HCT116 (cell line): ENCODE measurements at regions not wholly inside any gene's neighbourhood (a gene's known extent, or its start where the extent isn't known, plus 50 kb on each side); places are given as distances from the start of the nearest gene placed in this dataset.

Experiments used
- ATAC-seq: fragments of 200-7000 bp; cut with Tn5 transposase; 2 replicates; pipeline ENCODE4 v1.9.1; 2020; ENCODE audit warnings: mild to moderate bottlenecking, moderate library complexity
- BruUV-seq: library from RNA; stranded (reverse); fragments of 400-500 nt; replicated peaks from 2 replicates; lab custom pipeline; 2021; lab: Mats Ljungman, UMichigan
- CTCF ChIA-PET: fragments of 300-600 bp; sonication (Branson Sonifier 250); formaldehyde crosslinking; loops from one replicate; lab custom pipeline; 2021; ENCODE audit warnings: antibody characterized with exemption; lab: Charles Lee
- POLR2A ChIA-PET: fragments of 300-600, 350-600 bp; sonication (Branson Sonifier 250); formaldehyde crosslinking; loops from one replicate; lab custom pipeline; 2021; ENCODE audit warnings: antibody characterized with exemption; lab: Charles Lee
- RAD21 ChIA-PET, 2 experiments: fragments of 300-600 bp; sonication (Branson Sonifier 250); formaldehyde crosslinking; loops; one replicate each; lab custom pipeline; 2023; ENCODE audit warnings: low total read pairs in 2 of 2; ENCODE audit not compliant: uncharacterized antibody in 2 of 2, unreplicated experiment in 2 of 2, low non-redundant PET in 1 of 2; lab: Charles Lee
- DNase-seq: peaks from one replicate; pipeline ENCODE4 v3.0.0-alpha.2; 2010; ENCODE audit warnings: low read depth, low spot score
- H2AFZ ChIP-seq: fragments of 200-600 bp; shearing (Covaris generic), sonication (generic); 2 replicates; pipeline ENCODE4 v1.6.1; 2017; ENCODE audit warnings: low read depth, mixed run types, mixed read lengths, antibody characterized with exemption, low read length; ENCODE audit not compliant: poor library complexity, severe bottlenecking
- H3K27ac ChIP-seq: 2 replicates; pipeline ENCODE4 v1.5.1; 2012; ENCODE audit warnings: low read depth, low read length
- H3K27me3 ChIP-seq: fragments of 200-600 bp; sonication (generic); 2 replicates; pipeline ENCODE4 v1.6.1; 2016; ENCODE audit warnings: mixed run types, low read length, mixed read lengths; ENCODE audit not compliant: insufficient read depth
- H3K36me3 ChIP-seq, 2 experiments: fragments of 200-500 bp in 1 of 2; fragments of 200-600 bp in 1 of 2; sonication (Bioruptor generic) in 1 of 2; sonication (generic) in 1 of 2; 2 replicates each; pipeline versions ENCODE4 v1.5.1 to v1.6.1; 2014 to 2016; ENCODE audit warnings: low read length in 2 of 2, inconsistent platforms in 1 of 2, mixed read lengths in 1 of 2, mixed run types in 1 of 2; ENCODE audit not compliant: insufficient read depth in 2 of 2, control insufficient read depth in 1 of 2
- H3K4me1 ChIP-seq, 2 experiments: fragments of 200-600 bp in 1 of 2; sonication (generic) in 1 of 2; 2 replicates each; pipeline versions ENCODE4 v1.5.1 to v1.6.1; 2012 to 2017; ENCODE audit warnings: low read length in 2 of 2, inconsistent platforms in 1 of 2, mild to moderate bottlenecking in 1 of 2, mixed read lengths in 1 of 2, mixed run types in 1 of 2, moderate library complexity in 1 of 2; ENCODE audit not compliant: insufficient read depth in 2 of 2, control insufficient read depth in 1 of 2
- H3K4me2 ChIP-seq: fragments of 200-600 bp; sonication (generic); 2 replicates; pipeline ENCODE4 v1.6.1; 2017; ENCODE audit warnings: mixed run types, low read length, mixed read lengths
- H3K4me3 ChIP-seq, 2 experiments: fragments of 200-600 bp in 1 of 2; sonication (generic) in 1 of 2; replicated peaks in 1 of 2; 2 replicates each; pipeline ENCODE4 v1.5.1; 2011 to 2016; ENCODE audit warnings: low read length in 2 of 2, control low read depth in 1 of 2, low read depth in 1 of 2, mild to moderate bottlenecking in 1 of 2, mixed read lengths in 1 of 2, mixed run types in 1 of 2
- H3K79me2 ChIP-seq: fragments of 200-600 bp; sonication (generic); 2 replicates; pipeline ENCODE4 v1.6.1; 2017; ENCODE audit warnings: mild to moderate bottlenecking, mixed run types, low read length, moderate library complexity, mixed read lengths; ENCODE audit not compliant: insufficient read depth
- H3K9ac ChIP-seq: fragments of 200-600 bp; sonication (generic); 2 replicates; pipeline ENCODE4 v1.6.1; 2016; ENCODE audit warnings: low read length, mixed read lengths
- H3K9me2 ChIP-seq: fragments of 200-600 bp; sonication (generic), shearing (Covaris generic); 2 replicates; pipeline ENCODE4 v1.6.1; 2017; ENCODE audit warnings: mixed run types, mild to moderate bottlenecking, moderate library complexity; ENCODE audit not compliant: insufficient read depth
- H3K9me3 ChIP-seq, 2 experiments: fragments of 200-500 bp in 1 of 2; fragments of 200-600 bp in 1 of 2; sonication (Bioruptor generic) in 1 of 2; sonication (generic) in 1 of 2; 2 replicates each; pipeline ENCODE4 v1.6.1; 2014 to 2017; ENCODE audit warnings: low read length in 2 of 2, mixed read lengths in 2 of 2, inconsistent platforms in 1 of 2, low read depth in 1 of 2, mild to moderate bottlenecking in 1 of 2, mixed run types in 1 of 2, moderate library complexity in 1 of 2; ENCODE audit not compliant: control insufficient read depth in 1 of 2, insufficient read depth in 1 of 2
- H4K20me1 ChIP-seq: fragments of 200-600 bp; sonication (generic), shearing (Covaris generic); 2 replicates; pipeline ENCODE4 v1.6.1; 2017; ENCODE audit warnings: mixed run types, mild to moderate bottlenecking, moderate library complexity; ENCODE audit not compliant: insufficient read depth
- ATF3 ChIP-seq: IDR thresholded peaks from 2 replicates; pipeline ENCODE4 v1.6.1; 2012
- CBX3 ChIP-seq: IDR thresholded peaks from 2 replicates; pipeline ENCODE4 v1.6.1; 2012; ENCODE audit warnings: low read depth
- CTCF ChIP-seq, 3 experiments: fragments of 200-600 bp in 1 of 3; sonication (generic) in 1 of 3; IDR thresholded peaks in 2 of 3; conservative IDR thresholded peaks in 1 of 3; 2 replicates each; pipeline ENCODE4 v1.5.1; 2012 to 2017; ENCODE audit warnings: low read depth in 2 of 3, low read length in 2 of 3, antibody characterized with exemption in 1 of 3, borderline replicate concordance in 1 of 3, control low read depth in 1 of 3, mild to moderate bottlenecking in 1 of 3, mixed read lengths in 1 of 3, mixed run types in 1 of 3, moderate library complexity in 1 of 3; ENCODE audit not compliant: insufficient read depth in 1 of 3
- ELF1 ChIP-seq: IDR thresholded peaks from 2 replicates; pipeline ENCODE4 v1.6.1; 2012; ENCODE audit warnings: low read depth, borderline replicate concordance
- FOSL1 ChIP-seq: IDR thresholded peaks from 2 replicates; pipeline ENCODE4 v1.6.1; 2012; ENCODE audit warnings: low read depth
- JUND ChIP-seq: IDR thresholded peaks from 2 replicates; pipeline ENCODE4 v1.6.1; 2012
- POLR2AphosphoS5 ChIP-seq: IDR thresholded peaks from 2 replicates; pipeline ENCODE4 v1.6.1; 2011; ENCODE audit warnings: mild to moderate bottlenecking, low read depth, low read length, moderate library complexity
- SIN3A ChIP-seq: IDR thresholded peaks from 2 replicates; pipeline ENCODE4 v1.6.1; 2012; ENCODE audit warnings: low read depth
- SP1 ChIP-seq: IDR thresholded peaks from 2 replicates; pipeline ENCODE4 v1.6.1; 2012; ENCODE audit warnings: low read depth
- SRF ChIP-seq: IDR thresholded peaks from 2 replicates; pipeline ENCODE4 v1.6.1; 2012; ENCODE audit warnings: low read depth
- TCF7L2 ChIP-seq: IDR thresholded peaks from 2 replicates; pipeline ENCODE4 v1.7.0; 2011; ENCODE audit warnings: borderline replicate concordance, inconsistent platforms; ENCODE audit not compliant: insufficient read depth, insufficient read length; ENCODE audit errors: extremely low read depth
- ZBTB33 ChIP-seq: IDR thresholded peaks from 2 replicates; pipeline ENCODE4 v1.6.1; 2011; ENCODE audit warnings: mild to moderate bottlenecking, low read length, moderate library complexity; ENCODE audit not compliant: insufficient replicate concordance; ENCODE audit errors: extremely low read depth
- ZNF274 ChIP-seq: fragments of 200-500 bp; sonication (Bioruptor generic); IDR thresholded peaks from 2 replicates; pipeline ENCODE4 v1.6.1; 2014; ENCODE audit warnings: mild to moderate bottlenecking, low read depth, low read length, inconsistent platforms
- intact Hi-C: fragments of 100-400 bp; cut with micrococcal nuclease; formaldehyde crosslinking; loops from 2 replicates; pipeline ENCODE4 v1.10.0; 2022

- ATAC-seq, result no peak
- intact Hi-C loops, result no loop called here
- ChIA-PET RAD21 (no interaction called here), CTCF (no interaction called here), POLR2A (no interaction called here)
- no peaks in the 10 kb centered on the region for H3K36me3 ChIP-seq
- TF ChIP-seq ZBTB33, result no peak
- TF ChIP-seq CTCF (IDR thresholded peaks at IDR 0.05 in 2 of 3, conservative IDR thresholded peaks at IDR 0.05 in 1 of 3; ENCODE audit: borderline replicate concordance in 1 of 3, insufficient read depth in 1 of 3, low read depth in 2 of 3, low read length in 2 of 3), result no peak
- TF ChIP-seq TCF7L2, result no peak
- TF ChIP-seq ELF1, result no peak
- no peak for TF ChIP-seq SRF
- TF ChIP-seq SP1, result no peak
- no peak for TF ChIP-seq CBX3
- TF ChIP-seq SIN3A, result no peak
- no peak for TF ChIP-seq POLR2AphosphoS5
- TF ChIP-seq ATF3, result no peak
- TF ChIP-seq JUND, result no peak
- no peak for TF ChIP-seq FOSL1
- no peak for TF ChIP-seq ZNF274
- DNase-seq, result no peak
- BruUV-seq, result no TSS peak
- no peaks in the 10 kb centered on the region for H3K9me2 ChIP-seq
- no peak overlapping the region for H3K9ac ChIP-seq
- no peaks in the 10 kb centered on the region for H4K20me1 ChIP-seq
- no peaks in the 10 kb centered on the region for H3K79me2 ChIP-seq
- no peak overlapping the region for H3K27ac ChIP-seq
- no peaks in the 10 kb centered on the region for H3K4me1 ChIP-seq
- H2AFZ ChIP-seq, result no peak overlapping the region
- H3K9me3 ChIP-seq, result no peaks in the 10 kb centered on the region
- H3K4me3 ChIP-seq, result no peak overlapping the region
- no peaks in the 10 kb centered on the region for H3K27me3 ChIP-seq
- no peak overlapping the region for H3K4me2 ChIP-seq
These were observed 88.0 kb upstream of the RIPOR2 start for GRCh38 chr6:25023781-25024180.
